ENCODE measurements at regions not wholly inside any gene's neighbourhood (a gene's known extent, or its start where the extent isn't known, plus 50 kb on each side); places are given as distances from the start of the nearest gene placed in this dataset.

DNA sequence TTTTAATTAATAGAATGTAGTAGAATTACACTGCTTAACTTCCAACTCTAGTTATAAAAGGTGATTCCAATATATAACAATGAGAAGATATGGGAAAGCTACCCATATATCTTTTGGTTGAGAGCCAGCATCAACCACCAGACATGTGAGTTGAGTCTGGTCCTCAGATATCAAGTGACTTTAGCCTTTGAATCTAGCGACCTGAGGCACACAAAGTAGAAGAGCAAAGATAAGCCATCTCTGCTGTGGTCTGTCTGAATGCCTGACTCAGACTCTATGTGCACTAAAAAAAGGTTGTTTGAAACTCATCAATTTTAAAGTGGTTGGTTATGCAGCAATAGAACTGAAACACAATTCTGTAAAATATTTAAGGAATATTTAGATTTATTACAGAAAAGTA lies 492.5 kb upstream of the SOX9 start:
- no peak overlapping the region for H3K4me2 ChIP-seq (ENCODE audit: insufficient read depth, low read length)
- H3K79me2 ChIP-seq (ENCODE audit: control insufficient read depth, insufficient read depth, low read length) = no peaks in the 10 kb centered on the region
- TF ChIP-seq, protein P1, sequence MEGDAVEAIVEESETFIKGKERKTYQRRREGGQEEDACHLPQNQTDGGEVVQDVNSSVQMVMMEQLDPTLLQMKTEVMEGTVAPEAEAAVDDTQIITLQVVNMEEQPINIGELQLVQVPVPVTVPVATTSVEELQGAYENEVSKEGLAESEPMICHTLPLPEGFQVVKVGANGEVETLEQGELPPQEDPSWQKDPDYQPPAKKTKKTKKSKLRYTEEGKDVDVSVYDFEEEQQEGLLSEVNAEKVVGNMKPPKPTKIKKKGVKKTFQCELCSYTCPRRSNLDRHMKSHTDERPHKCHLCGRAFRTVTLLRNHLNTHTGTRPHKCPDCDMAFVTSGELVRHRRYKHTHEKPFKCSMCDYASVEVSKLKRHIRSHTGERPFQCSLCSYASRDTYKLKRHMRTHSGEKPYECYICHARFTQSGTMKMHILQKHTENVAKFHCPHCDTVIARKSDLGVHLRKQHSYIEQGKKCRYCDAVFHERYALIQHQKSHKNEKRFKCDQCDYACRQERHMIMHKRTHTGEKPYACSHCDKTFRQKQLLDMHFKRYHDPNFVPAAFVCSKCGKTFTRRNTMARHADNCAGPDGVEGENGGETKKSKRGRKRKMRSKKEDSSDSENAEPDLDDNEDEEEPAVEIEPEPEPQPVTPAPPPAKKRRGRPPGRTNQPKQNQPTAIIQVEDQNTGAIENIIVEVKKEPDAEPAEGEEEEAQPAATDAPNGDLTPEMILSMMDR (IDR thresholded peaks at IDR 0.05; ENCODE audit: extremely low read depth in 1 of 2, insufficient read depth in 1 of 2, low read depth in 1 of 2, low read length in 2 of 2) = no peak
- no peak for TF ChIP-seq POLR2AphosphoS5 (IDR thresholded peaks at IDR 0.05; ENCODE audit: insufficient read depth, low read depth, low read length)
- TF ChIP-seq, protein P2, sequence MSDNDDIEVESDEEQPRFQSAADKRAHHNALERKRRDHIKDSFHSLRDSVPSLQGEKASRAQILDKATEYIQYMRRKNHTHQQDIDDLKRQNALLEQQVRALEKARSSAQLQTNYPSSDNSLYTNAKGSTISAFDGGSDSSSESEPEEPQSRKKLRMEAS (IDR thresholded peaks at IDR 0.05; ENCODE audit: insufficient read depth, insufficient read length) = no peak
- no peak for TF ChIP-seq JUN (IDR thresholded peaks at IDR 0.05; ENCODE audit: borderline replicate concordance, insufficient read depth, insufficient read length, low read depth)
- TF ChIP-seq FOS (IDR thresholded peaks at IDR 0.05; ENCODE audit: borderline replicate concordance, insufficient read depth, low read length) = no peak
- no peak for TF ChIP-seq MYC (IDR thresholded peaks at IDR 0.05; ENCODE audit: low read depth, low read length)
- no peak for TF ChIP-seq EZH2 (IDR thresholded peaks at IDR 0.05; ENCODE audit: borderline replicate concordance, low read depth, low read length, severe bottlenecking)
- no peak for TF ChIP-seq GATA2 (IDR thresholded peaks at IDR 0.05; ENCODE audit: insufficient read depth, insufficient read length, low read depth, low read length)
- no peaks in the 10 kb centered on the region for H3K36me3 ChIP-seq (ENCODE audit: control insufficient read depth in 2 of 2, extremely low read depth in 1 of 2, insufficient read depth in 2 of 2, low read length in 2 of 2)
- ChIA-PET POLR2A (no interaction called here), CTCF (no interaction called here)
- no peaks in the 10 kb centered on the region for H3K9me1 ChIP-seq (replicated peaks; ENCODE audit: control insufficient read depth, extremely low read depth, insufficient read depth, low read length)
- dilution Hi-C loops (cut with MboI; ENCODE audit: extremely low pct_ligation_motif_present, low sequenced_read_pairs) (no loop called here), intact Hi-C loops (cut with micrococcal nuclease) (no loop called here)
- H3K9me3 ChIP-seq (replicated peaks; ENCODE audit: control insufficient read depth, insufficient read depth, low read length) = no peaks in the 10 kb centered on the region
- no peak overlapping the region for H2AFZ ChIP-seq (ENCODE audit: low read depth, low read length)
- no peaks in the 10 kb centered on the region for H3K27me3 ChIP-seq (ENCODE audit: control insufficient read depth in 2 of 2, insufficient read depth in 2 of 2, low read length in 2 of 2)
- no peak overlapping the region for H3K9ac ChIP-seq (replicated peaks; ENCODE audit: extremely low read depth, insufficient read depth, low read length)
- BruUV-seq (replicated peaks) = no TSS peak
- H3K27ac ChIP-seq (ENCODE audit: insufficient read depth, low read depth, low read length) = no peak overlapping the region
- no peaks in the 10 kb centered on the region for H4K20me1 ChIP-seq (replicated peaks; ENCODE audit: control insufficient read depth, extremely low read depth, insufficient read depth, low read length)
- no peaks in the 10 kb centered on the region for H3K4me1 ChIP-seq (ENCODE audit: control insufficient read depth, extremely low read depth, insufficient read depth, low read length)
- DNase-seq (ENCODE audit: low read depth, low spot score) (no peak), FAIRE-seq (no peak)
- no peak overlapping the region for H3K4me3 ChIP-seq (replicated peaks in 1 of 3; ENCODE audit: insufficient read depth in 1 of 3, low read depth in 1 of 3, low read length in 3 of 3)

Measured in endothelial cell of umbilical vein (primary cell).